SK-N-SH (cell line): ENCODE measurements at regions not wholly inside any gene's neighbourhood (a gene's known extent, or its start where the extent isn't known, plus 50 kb on each side); places are given as distances from the start of the nearest gene placed in this dataset.

Experiments used
- CTCF ChIA-PET: fragments of 300-600, 350-600 bp; formaldehyde crosslinking; extraction: SDS; loops from one replicate; lab custom pipeline; 2021; lab: Yijun Ruan, JAX
- POLR2A ChIA-PET: fragments of 350-600 bp; sonication (Branson Sonifier 250); formaldehyde crosslinking; extraction: SDS; loops from one replicate; lab custom pipeline; 2020; ENCODE audit warnings: antibody characterized with exemption, inconsistent platforms; lab: Yijun Ruan, JAX
- DNase-seq: peaks from one replicate; pipeline ENCODE4 v3.0.0; 2012
- H2AFZ ChIP-seq: fragments of 200-600 bp; sonication (generic); 2 replicates; pipeline ENCODE4 v1.8.1; 2016; ENCODE audit warnings: antibody characterized with exemption, mild to moderate bottlenecking, low read depth
- H3F3A ChIP-seq: fragments of 200-600 bp; sonication (generic); replicated peaks from 2 replicates; pipeline ENCODE3; 2016; ENCODE audit warnings: antibody characterized with exemption, mild to moderate bottlenecking; ENCODE audit not compliant: insufficient read depth
- H3K27ac ChIP-seq, 2 experiments: fragments of 200-500 bp in 1 of 2; fragments of 200-600 bp in 1 of 2; sonication (Bioruptor generic) in 1 of 2; sonication (generic), shearing (Covaris generic) in 1 of 2; 2 replicates each; pipeline versions ENCODE4 v1.5.1 to v1.6.1; 2014 to 2016; ENCODE audit warnings: low read depth in 2 of 2, inconsistent platforms in 1 of 2, low read length in 1 of 2, mild to moderate bottlenecking in 1 of 2, mixed read lengths in 1 of 2
- H3K27me3 ChIP-seq: fragments of 200-600 bp; sonication (generic), shearing (Covaris generic); 2 replicates; pipeline ENCODE4 v1.6.1; 2016; ENCODE audit warnings: mixed run types; ENCODE audit not compliant: insufficient read depth
- H3K36me3 ChIP-seq, 2 experiments: fragments of 200-500 bp in 1 of 2; fragments of 200-600 bp in 1 of 2; sonication (Bioruptor generic) in 1 of 2; sonication (generic) in 1 of 2; replicated peaks in 1 of 2; 2 replicates each; pipeline versions ENCODE3 to v1.5.1; 2014 to 2016; ENCODE audit warnings: low read length in 1 of 2, mild to moderate bottlenecking in 1 of 2; ENCODE audit not compliant: insufficient read depth in 2 of 2, control insufficient read depth in 1 of 2
- H3K4me1 ChIP-seq, 2 experiments: fragments of 200-500 bp in 1 of 2; fragments of 200-600 bp in 1 of 2; sonication (Bioruptor generic) in 1 of 2; sonication (generic), shearing (Covaris generic) in 1 of 2; 2 replicates each; pipeline versions ENCODE4 v1.5.1 to v1.6.1; 2014 to 2016; ENCODE audit warnings: low read depth in 1 of 2, low read length in 1 of 2, mixed run types in 1 of 2; ENCODE audit not compliant: insufficient read depth in 2 of 2, control insufficient read depth in 1 of 2
- H3K4me2 ChIP-seq: fragments of 200-600 bp; sonication (generic), shearing (Covaris generic); 2 replicates; pipeline ENCODE4 v1.6.1; 2017; ENCODE audit warnings: mixed run types
- H3K4me3 ChIP-seq, 2 experiments: fragments of 200-500 bp in 1 of 2; fragments of 200-600 bp in 1 of 2; sonication (Bioruptor generic) in 1 of 2; sonication (generic), shearing (Covaris generic) in 1 of 2; 2 replicates each; pipeline versions ENCODE4 v1.5.1 to v1.8.1; 2014 to 2016; ENCODE audit warnings: low read depth in 2 of 2, inconsistent platforms in 1 of 2, low read length in 1 of 2, mild to moderate bottlenecking in 1 of 2, mixed read lengths in 1 of 2, moderate library complexity in 1 of 2
- H3K79me2 ChIP-seq: fragments of 200-600 bp; sonication (generic); 2 replicates; pipeline ENCODE4 v1.8.1; 2017; ENCODE audit warnings: mild to moderate bottlenecking; ENCODE audit not compliant: insufficient read depth
- H3K9ac ChIP-seq: fragments of 200-600 bp; sonication (generic); 2 replicates; pipeline ENCODE4 v1.6.1; 2017; ENCODE audit warnings: mixed run types
- H3K9me2 ChIP-seq: fragments of 200-600 bp; sonication (generic); 2 replicates; pipeline ENCODE4 v1.6.1; 2017; ENCODE audit warnings: mixed run types
- H3K9me3 ChIP-seq: fragments of 200-600 bp; sonication (generic); 2 replicates; pipeline ENCODE4 v1.6.1; 2017; ENCODE audit warnings: mixed run types, mild to moderate bottlenecking, moderate library complexity
- H4K20me1 ChIP-seq: fragments of 200-600 bp; sonication (generic); 2 replicates; pipeline ENCODE4 v1.6.1; 2017; ENCODE audit warnings: mild to moderate bottlenecking, mixed run types; ENCODE audit not compliant: insufficient read depth
- CTCF ChIP-seq: fragments of 200-600 bp; sonication (generic); IDR thresholded peaks from 2 replicates; pipeline ENCODE4 v1.6.1; 2017; ENCODE audit warnings: antibody characterized with exemption, mild to moderate bottlenecking, moderate library complexity
- ELF1 ChIP-seq: IDR thresholded peaks from 2 replicates; pipeline ENCODE4 v1.4.0; 2012
- EZH2phosphoT487 ChIP-seq: fragments of 200-600 bp; sonication (generic); IDR thresholded peaks from 2 replicates; pipeline ENCODE4 v1.6.1; 2017; ENCODE audit warnings: low read depth, mixed run types, mild to moderate bottlenecking, antibody characterized with exemption, moderate library complexity, borderline replicate concordance
- FOSL2 ChIP-seq: IDR thresholded peaks from 2 replicates; pipeline ENCODE4 v1.4.0; 2012; ENCODE audit warnings: low read depth, mild to moderate bottlenecking, moderate library complexity, borderline replicate concordance
- FOXM1 ChIP-seq: IDR thresholded peaks from 2 replicates; pipeline ENCODE4 v1.4.0; 2012; ENCODE audit warnings: low read depth, mild to moderate bottlenecking
- GABPA ChIP-seq: IDR thresholded peaks from 2 replicates; pipeline ENCODE4 v1.4.0; 2012; ENCODE audit warnings: low read depth, mild to moderate bottlenecking
- GATA2 ChIP-seq: sonication (generic); formaldehyde crosslinking; IDR thresholded peaks from 2 replicates; pipeline ENCODE4 v1.5.0; 2020; ENCODE audit warnings: mild to moderate bottlenecking, missing genetic modification reagents
- IRF3 ChIP-seq: fragments of 150-350 bp; IDR thresholded peaks from 2 replicates; pipeline ENCODE4 v1.6.1; 2016; ENCODE audit warnings: mild to moderate bottlenecking, low read depth, low read length
- MEF2A ChIP-seq: IDR thresholded peaks from 2 replicates; pipeline ENCODE4 v1.4.0; 2012; ENCODE audit warnings: low read depth, borderline replicate concordance
- NRF1 ChIP-seq: IDR thresholded peaks from 2 replicates; pipeline ENCODE4 v1.6.1; 2012; ENCODE audit warnings: low read depth, mild to moderate bottlenecking, low read length
- PBX3 ChIP-seq: IDR thresholded peaks from 2 replicates; pipeline ENCODE4; 2012
- POLR2AphosphoS5 ChIP-seq: IDR thresholded peaks from 2 replicates; pipeline ENCODE4 v1.6.1; 2012; ENCODE audit warnings: low read depth, low read length
- RFX5 ChIP-seq: IDR thresholded peaks from 2 replicates; pipeline ENCODE4 v1.6.1; 2012; ENCODE audit warnings: mild to moderate bottlenecking, improper control_type of control experiment, low read length
- RXRA ChIP-seq: IDR thresholded peaks from 2 replicates; pipeline ENCODE4 v1.4.0; 2012; ENCODE audit warnings: low read depth, mild to moderate bottlenecking, borderline replicate concordance
- SMC3 ChIP-seq: IDR thresholded peaks from 2 replicates; pipeline ENCODE4 v1.6.1; 2012; ENCODE audit warnings: low read depth, low read length, improper control_type of control experiment
- TAF1 ChIP-seq: IDR thresholded peaks from 2 replicates; pipeline ENCODE4 v1.6.1; 2012; ENCODE audit warnings: low read depth, mild to moderate bottlenecking, low read length, moderate library complexity, borderline replicate concordance
- TCF12 ChIP-seq: IDR thresholded peaks from 2 replicates; pipeline ENCODE4 v1.4.0; 2012
- USF2 ChIP-seq: fragments of 150-350 bp; IDR thresholded peaks from 2 replicates; pipeline ENCODE4 v1.6.1; 2017; ENCODE audit warnings: antibody characterized with exemption, low read length, low read depth, borderline replicate concordance
- YY1 ChIP-seq: IDR thresholded peaks from 2 replicates; pipeline ENCODE4 v1.4.0; 2012; ENCODE audit warnings: low read depth, mild to moderate bottlenecking
- ZBTB33 ChIP-seq: IDR thresholded peaks from 2 replicates; pipeline ENCODE4 v1.4.0; 2012; ENCODE audit warnings: low read depth, borderline replicate concordance
- WGBS: methylation state at CpG from one replicate; pipeline ENCODE4 v1.1.6; 2017; ENCODE audit warnings: low lambda C conversion rate; 5-methylcytosine and 5-hydroxymethylcytosine counted together

- TF ChIP-seq GABPA (no peak), NRF1 (no peak), TAF1 (no peak), YY1 (no peak)
Observed at GRCh38 chr1:23618586-23619083, 59.3 kb upstream of the ID3 start (continued).

GRCh38 chr1:23617084-23617521 is 57.8 kb upstream of the ID3 start:
- Histone ChIP-seq H3K27me3 (peaks cover 4% of the 10 kb centered on the region; the same call in 1 of the 2 replicates), H3F3A (no peaks in the 10 kb centered on the region), H4K20me1 (no peaks in the 10 kb centered on the region), H3K9me2 (no peaks in the 10 kb centered on the region), H3K79me2 (no peaks in the 10 kb centered on the region), H3K27ac (no peak overlapping the region), H3K36me3 (no peaks in the 10 kb centered on the region), H3K9me3 (no peaks in the 10 kb centered on the region), H3K4me2 (no peak overlapping the region), H2AFZ (no peak overlapping the region), H3K4me1 (peaks cover 0 to 10% of the 10 kb centered on the region in 2 experiments; a peak in 1 of 4 replicates), H3K4me3 (no peak overlapping the region), H3K9ac (no peak overlapping the region)
- WGBS, result 61% methylated on average over 8 of the region's 8 CpGs
- ChIA-PET CTCF (interaction anchor here (1.5 to 9.0 kb wide), 3 partner anchors 17 to 72 kb away, joined by 3 to 78 read pairs (median 22); no protein-coding TSS in a partner anchor), POLR2A (interaction anchor here (1.6 kb wide), 1 partner anchor 58 kb away, joined by 4 read pairs; the partner anchor contains the start of gene ID3)
- TF ChIP-seq PBX3 (no peak), MEF2A (no peak), SMC3 (no peak), NRF1 (no peak), EZH2phosphoT487 (no peak), RXRA (no peak), FOXM1 (no peak), RFX5 (no peak), CTCF (no peak), FOSL2 (no peak), YY1 (no peak), ELF1 (no peak), USF2 (no peak), GATA2 (CRISPR knock-in tag) (no peak), POLR2AphosphoS5 (no peak), TCF12 (no peak), ZBTB33 (no peak), IRF3 (no peak)
- no peak for DNase-seq
